Stimulated activated CD4-positive, alpha-beta T cell treated with anti-CD3 and anti-CD28 coated beads, Interleukin-4, amount 100 ng/mL, for 24 hours (primary cell): ENCODE measurements at regions not wholly inside any gene's neighbourhood (a gene's known extent, or its start where the extent isn't known, plus 50 kb on each side); places are given as distances from the start of the nearest gene placed in this dataset.

Source experiments
- DNase-seq: peaks from one replicate; pipeline ENCODE4 v3.0.0-alpha.2; 2020

DNA sequence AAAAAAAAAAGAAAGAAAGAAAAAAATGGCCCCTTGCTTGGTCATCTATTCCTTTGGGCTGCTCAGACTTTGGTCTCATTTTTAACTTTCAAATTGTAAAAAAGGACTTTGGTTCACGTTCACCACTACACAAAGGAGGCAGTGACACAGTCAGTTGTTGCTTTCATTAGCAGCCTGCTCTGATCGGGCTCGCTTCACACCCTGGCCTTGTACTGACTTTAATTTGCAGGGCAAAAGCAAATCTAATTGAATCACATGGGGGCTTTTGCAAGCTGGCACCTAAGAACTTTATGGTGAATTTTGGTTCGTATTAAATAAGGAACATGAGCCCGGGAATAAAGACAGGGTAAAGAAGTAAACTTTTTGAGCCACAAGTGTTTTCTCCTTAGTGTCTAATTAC is 103.6 kb upstream of the CDH11 start:
- DNase-seq, result no peak

DNA sequence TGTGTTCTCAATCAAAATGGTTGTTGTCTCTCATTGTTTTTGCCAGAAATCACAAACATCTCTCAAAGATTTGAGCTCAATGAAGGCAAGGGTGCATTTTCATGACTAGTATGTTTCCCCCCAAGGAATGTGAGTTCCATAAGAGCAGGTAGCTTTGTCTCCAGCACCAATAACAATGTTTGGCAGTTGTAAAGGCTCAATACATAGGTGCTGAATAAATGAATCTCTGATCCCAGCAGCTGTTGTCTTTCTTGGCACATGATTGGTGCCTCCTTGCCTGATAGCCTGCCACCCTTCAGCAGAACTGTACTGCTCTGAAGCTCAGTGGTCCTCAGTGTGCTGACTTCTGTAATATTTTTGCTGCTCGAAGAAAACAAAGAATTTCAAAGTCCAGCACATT is 103.1 kb upstream of the CDH11 start:
- no peak for DNase-seq

DNA sequence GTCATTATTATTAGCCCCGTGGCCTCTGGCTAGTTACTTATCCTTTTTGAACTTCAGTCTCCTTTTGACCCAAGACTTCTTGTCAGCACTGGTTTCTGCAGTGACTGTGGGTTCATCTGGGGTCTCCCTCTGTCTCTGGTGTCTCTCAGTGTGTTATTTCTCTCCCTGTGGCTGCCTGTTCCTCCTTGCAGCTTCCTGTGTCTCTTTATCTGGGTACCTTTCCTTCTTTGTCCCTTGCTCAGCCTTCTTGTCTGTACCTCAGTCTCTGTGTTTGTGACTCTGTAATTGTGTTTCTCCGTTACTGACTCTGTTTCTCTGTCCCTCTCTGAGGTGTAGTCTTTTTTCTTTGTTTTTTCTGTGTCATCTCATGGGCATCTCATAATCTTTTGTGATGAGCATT is 102.6 kb upstream of the CDH11 start:
- no peak for DNase-seq

DNA sequence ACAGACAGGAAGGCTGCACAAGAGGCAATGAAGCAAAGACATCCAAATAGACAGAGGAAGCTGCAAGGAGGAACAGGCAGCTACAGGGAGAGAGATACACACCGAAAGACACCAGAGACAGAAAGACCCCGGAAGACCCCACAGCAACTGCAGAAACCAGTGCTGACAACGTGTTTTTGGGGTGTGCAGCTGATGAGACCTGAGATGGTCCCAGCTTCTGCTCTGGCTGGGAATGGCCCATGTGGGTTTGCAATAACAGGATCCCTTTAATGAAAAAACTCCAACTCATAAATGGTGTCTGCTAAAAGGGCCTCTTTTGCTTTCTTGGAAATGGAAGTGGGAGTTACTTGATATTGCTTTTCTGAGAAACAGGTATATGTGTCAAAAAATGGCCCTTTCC is 101.5 kb upstream of the CDH11 start:
- no peak for DNase-seq

DNA sequence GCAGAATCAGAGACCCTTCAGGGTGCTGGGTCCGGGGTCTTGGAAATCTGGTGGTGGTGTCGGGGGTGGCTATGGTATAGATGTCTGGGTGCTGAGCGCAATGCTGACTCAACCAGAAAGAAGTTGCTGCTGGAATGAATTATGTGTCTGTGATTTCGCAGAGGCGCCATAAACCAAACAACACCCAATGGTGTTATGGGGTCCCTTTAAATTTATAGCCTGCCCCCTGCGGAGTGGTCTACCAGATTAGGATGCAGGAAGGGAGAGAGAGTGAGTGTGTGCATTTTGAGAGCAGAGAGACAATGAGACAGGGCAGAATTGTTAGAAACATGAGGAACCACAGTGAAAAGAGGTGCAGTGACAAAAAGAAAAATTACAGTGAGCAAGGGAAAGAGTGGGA is 100.7 kb upstream of the CDH11 start:
- DNase-seq, result no peak

DNA sequence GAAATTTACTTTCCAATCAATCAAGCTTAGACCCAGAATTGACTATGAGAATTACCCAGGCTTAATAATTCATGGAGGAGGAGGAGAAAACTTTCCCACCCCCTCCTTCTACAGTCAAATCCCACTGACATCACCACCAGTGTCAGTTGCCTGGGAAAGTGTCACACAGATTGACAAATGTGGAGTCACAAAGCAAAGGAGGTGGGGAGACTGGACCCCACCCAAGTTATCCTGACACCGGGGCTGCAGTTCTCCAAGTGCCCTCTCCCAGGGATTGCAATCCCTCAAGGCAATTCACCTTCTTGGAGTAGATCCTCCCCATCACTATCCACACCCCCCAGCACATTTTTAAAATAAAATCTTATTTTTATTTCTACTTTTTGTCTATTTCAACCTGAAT is 100.2 kb upstream of the CDH11 start:
- no peak for DNase-seq

DNA sequence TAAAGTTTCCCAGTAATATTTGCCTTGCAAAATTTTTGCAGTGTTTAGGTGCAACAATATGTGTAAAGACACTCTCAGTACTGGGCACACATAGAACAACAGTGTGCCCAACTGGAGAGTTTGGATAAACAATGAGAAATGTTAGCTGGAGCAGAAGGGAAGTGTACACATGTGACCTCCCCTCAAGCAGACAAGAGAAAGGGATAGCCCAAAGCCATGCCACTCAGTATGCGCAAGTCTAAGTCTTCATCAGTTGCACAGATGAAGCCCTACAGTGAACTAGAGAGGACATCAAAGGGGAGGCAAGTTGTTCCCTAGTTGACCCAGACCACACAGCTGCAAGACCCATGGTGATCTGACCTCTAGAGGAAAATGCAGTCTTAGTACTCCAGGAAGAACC is 97.9 kb upstream of the CDH11 start:
- DNase-seq, result no peak

DNA sequence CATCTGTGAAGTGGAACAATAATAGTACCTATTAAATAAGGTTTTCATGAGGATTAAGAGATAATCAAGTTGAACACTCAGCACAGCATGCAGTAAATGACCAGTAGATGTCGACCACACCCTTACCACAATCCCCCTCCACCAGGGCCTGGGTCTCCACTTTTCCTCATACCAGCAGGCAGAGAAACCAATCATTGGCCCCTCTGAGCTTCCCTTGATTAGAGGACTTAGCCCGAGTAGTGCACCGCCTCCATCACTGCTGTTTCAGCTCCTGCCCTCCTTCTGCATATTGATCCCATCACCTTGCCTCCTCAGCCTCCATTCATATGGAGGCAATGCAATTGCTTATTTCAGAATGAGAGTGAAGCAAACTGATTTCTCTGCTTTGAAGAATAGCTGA is 96.5 kb upstream of the CDH11 start:
- no peak for DNase-seq

DNA sequence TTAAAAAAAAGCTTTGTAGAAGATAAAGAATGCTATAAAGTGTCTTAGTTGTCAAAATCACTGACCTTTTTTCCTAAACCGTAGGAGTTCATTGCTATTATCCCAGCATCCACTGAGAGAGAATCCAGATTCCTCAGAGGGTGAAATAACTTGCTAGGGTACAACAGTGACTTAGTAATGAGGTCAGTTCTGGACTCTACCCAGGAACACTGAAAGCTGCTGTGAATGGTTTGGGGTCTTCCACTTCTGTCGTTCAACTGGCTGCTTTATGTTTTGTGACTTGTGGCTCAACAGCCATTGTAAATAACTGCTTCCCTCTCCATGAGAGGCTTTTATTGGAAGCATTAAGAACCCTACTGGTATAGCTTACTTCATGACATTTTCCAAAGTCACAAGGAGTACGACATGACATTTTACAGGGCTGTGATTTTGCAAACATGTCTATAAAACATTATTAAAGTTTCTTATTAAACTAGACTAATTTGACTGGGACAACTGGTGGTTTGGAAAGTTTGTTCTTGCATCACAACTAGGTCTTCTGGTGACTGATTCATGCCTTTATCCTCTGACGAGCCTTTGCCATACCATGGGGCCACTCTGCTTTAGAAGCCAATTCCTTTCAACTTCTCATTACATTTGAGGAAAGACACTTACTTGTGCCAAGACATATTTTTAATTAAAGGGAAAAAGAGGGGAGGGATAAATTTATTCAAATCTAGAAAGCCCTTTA is 92.2 kb upstream of the CDH11 start:
- no peak for DNase-seq

DNA sequence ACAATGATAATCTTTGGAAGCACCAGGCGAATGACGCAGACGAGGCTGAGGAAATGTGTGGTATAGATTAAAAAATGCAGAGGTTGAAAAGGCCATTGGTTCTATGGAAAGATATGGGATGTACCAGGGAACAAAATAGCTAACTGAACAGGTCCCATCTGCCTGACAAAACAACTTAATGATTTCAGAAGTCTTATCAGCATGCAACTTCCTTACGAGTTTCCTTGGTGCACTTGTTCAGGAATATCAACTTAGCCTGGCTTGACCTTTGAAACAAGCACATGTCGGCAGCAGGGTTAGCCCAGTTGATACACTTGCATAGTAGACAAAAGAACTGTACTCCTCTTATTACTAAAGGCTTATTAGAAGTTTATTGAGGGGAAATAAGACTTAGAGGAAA is 90.9 kb upstream of the CDH11 start:
- DNase-seq, result no peak

DNA sequence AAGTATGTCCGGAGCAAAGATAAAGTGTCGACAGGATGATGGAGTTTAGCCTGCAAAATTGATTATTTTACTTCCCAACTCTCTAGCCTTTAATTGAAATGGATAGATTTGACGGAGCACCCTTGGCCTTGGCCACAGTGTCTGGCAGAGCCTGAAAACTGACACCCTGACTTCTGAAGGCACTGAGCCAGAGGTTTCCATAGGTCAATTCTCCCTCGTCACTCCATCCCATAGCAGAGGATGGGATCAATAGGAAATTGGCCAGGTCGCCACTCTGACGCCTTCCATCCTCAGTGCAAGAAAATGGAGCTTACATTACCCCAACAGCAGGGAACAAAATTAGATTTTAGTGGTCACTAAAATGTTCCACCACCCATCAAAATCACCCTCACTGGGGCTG is 90.4 kb upstream of the CDH11 start:
- DNase-seq, result no peak

DNA sequence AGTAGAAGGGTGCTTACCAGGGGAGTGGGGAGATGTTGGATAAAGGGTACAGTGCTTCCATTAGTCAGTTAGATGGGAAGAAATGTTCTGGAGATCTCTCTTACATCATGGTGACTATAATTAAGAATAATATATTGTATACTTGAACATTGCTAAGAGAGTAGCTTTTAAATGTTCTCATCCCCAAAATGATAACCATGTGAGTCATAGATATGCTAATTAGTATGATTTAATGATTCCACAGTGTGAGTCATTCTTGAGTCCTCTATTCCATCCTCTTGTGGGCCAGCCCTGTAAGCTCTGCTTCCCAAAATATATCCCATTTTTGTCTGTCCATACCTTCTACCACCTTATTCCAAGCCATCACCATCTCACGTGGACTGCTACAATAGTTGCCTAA is 80.6 kb upstream of the CDH11 start:
- DNase-seq, result no peak

DNA sequence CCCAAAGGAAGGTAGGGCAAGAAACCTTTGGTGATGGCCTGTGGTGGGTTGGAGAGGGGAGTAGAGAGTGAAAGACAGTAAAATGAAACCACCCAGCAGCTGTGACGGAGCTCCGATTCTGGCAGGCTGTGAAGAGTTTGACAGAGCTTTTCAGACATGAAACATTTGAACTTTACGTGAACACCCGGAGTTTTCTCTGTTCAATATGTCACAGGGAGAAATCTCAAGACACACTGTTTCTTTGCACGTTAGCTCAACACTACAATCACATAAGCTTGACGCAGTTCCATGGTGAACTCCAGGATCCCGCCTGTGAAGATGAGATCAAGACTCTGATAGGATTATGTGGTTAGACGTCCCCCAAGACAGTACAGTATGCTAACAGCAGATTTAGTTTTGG is 79.6 kb upstream of the CDH11 start:
- DNase-seq, result no peak

DNA sequence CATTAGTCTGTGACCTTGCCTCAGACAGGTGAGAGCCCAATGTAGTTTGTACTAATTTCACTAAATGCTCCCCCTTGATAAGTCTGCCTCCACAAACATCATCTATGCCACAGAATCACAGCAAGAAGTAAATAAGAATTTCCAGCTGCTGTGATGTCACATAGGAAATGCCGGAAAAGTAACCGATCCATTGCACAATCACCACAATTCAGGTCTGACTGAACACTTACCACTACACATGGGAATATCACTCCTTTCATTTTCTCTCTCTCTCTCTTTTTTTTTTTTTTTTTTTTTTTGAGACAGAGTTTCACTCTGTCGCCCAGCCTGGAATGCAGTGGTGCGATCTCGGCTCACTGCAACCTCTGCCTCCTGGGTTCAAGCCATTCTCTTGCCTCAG is 79.0 kb upstream of the CDH11 start:
- DNase-seq, result no peak

DNA sequence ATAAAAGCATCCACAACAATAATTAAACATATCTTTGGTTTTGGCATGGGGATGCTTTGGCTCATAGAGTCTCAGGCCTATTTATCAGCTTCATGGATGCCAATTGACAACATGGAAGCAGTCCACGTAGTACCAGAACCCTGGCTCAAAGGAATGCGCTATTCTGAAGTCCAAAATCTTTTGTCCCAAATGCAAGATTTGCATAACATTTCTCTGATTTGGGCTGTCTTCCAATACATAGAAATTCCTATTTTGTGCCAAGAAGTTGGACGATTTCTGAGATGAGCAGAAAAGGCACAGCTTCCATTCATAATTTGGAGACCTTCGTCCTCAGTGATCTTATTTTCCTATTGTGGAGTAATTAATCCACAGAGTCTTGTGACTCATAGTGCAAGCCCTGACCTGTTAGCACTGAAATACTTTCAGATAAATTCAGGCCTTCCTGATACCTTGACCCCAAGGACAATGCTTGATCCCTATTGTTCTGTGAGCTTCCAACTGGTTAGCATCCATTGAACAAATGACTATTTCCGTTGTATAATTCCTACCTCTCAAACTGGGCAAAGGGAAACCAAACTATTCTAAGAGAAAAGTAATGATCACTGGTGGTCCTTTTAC is 78.4 kb upstream of the CDH11 start:
- DNase-seq, result no peak

DNA sequence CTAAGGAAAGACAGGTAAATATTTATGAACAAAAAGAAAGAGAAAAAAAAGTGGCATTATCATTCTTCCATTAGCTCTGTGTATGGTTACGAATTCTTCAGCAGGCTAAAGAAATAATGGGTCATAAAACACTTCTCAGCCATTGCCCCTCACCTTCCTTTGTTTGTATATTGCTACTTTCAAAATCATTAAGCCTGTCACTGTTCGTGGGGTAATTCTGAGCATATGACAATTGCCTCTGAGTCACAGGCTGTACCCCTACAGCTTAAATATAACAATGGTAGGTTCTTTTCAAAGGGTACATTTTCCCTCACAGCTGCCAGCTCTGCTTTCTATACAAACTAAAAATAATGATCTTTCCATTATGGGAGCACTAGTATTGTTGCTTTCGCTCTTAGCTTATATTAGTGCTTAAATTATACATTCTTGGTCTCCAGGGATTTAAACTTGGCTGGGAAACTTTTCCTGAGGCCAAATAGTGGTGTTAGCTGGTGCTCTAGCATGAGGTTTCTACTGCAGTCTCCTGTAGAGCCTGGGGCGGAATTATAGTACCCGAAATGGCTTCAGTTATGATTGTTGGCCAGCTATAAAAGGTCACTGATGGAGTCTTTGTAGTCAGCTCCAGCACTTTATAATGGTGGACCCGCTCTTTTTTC is 74.7 kb upstream of the CDH11 start:
- DNase-seq, result no peak

DNA sequence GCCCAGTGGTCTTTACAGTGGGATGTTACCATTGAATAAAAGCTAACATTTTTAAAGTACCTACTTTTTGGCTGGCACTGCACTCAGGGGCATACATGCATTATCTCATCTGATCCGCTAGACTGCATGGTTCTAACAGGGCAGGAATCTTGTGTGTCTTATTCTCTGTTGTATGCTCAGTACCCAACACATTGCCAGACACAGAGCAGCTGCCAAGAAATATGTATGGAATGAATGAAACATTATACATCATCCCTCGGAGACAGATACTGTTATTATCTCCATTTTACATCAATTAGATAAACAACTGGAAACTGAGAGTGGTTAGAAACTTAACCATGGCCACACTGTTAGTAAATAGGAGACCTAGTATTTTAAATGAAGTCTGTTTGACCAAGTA is 74.1 kb upstream of the CDH11 start:
- no peak for DNase-seq

DNA sequence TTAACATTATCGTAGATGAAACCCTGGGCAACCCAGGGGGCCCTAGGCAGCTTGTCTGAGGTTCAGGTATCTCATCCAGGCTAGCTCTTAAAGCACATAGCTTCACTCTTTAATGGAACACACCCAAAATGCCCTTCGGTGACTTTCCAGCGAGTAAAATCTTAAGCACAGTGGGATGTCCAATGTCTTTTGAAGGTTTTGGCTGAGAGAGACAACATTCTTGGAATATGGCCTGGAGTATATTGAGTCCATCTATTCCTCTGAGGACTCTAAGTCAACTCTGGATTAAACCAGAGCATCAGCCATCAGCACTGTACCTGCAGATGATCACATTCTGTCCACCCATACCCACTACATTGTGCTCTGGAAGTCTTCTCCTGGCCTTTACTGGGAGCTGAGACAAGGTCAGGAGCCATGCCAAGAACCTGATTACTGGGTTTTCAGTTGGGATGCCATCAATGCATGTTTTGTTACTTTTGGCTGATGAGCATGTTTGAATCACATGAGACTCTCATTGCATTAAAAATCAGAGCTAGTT is 63.4 kb upstream of the CDH11 start:
- no peak for DNase-seq

DNA sequence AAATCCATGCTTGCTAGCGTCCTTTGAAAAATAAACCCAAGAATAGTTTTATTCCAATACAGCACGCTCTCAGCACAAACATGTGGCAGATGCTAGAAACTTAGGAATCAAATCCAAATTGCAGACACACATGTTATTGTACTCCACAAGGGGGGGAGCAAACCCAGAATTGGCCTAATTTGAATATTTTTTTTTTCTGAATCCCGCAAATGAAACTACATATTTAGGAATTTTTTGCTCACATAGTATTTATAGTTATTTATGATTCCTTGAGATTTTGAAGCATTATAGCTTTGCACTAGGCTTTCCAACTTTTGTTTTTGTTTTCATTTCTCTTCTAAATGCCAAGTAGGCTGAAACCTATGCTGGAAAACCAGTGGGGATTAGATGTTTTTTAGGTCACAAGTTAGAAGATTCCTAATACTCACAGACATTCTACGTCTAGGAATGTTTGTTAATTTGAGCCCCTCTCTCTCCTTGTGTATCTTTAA is 59.3 kb upstream of the CDH11 start:
- no peak for DNase-seq

DNA sequence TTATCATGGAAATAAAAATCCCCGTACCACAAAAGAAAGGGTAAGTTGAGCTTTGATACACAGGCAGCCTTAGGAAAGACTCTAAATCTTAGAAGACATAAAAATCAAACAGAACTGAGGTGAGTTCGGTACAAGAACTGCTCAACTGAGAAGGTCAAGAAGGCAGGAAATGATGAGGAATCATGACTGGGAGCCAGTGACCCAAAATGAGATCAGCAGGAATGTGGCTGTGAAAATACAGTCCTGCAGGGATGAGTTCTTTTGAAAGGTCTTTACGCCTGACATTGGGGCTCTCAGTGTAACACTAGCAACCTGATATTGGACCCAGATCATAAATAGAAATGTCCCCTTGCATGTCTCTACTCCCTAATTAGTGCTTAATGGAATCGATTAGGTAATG is 56.3 kb upstream of the CDH11 start:
- no peak for DNase-seq

DNA sequence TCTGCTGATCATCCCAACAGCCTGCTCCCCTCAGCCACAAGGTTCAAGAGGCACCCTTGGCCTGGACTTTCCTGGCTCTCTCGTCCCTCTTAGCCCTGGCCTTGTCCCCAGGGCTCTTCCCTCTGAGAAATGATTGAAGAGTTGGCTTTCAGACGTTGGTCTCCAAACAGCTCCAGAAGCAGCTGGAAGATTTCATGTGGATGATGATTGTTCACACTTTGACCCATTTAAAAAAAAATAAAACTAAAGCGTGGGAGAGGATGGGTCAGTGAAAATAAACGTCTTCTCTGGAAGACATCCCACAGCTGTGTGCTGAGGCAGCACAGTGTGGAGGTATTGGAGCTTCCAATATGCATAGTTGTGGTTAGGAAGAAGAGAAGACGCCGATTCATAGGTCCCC is 54.7 kb upstream of the CDH11 start:
- no peak for DNase-seq

DNA sequence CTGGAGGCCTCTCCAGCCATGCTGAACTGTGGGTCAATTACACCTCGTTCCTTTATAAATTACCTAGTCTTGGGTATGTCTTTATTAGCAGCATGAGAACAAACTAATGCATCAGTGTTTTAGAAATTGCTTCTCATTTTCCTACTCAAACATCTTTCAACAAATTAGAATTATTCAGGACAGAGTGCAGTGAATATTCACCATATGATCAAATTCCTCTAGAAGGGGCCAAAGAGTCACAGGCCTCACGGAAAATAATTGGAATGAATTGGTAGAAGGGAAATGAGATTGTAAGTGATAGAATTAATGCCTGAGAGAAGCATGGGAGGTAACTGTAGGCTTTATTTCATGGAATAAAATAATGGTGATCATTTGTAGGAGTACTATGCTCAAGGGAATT is 50.5 kb upstream of the CDH11 start:
- no peak for DNase-seq
